ENCODE measurements at regions not wholly inside any gene's neighbourhood (a gene's known extent, or its start where the extent isn't known, plus 50 kb on each side); places are given as distances from the start of the nearest gene placed in this dataset.

DNA sequence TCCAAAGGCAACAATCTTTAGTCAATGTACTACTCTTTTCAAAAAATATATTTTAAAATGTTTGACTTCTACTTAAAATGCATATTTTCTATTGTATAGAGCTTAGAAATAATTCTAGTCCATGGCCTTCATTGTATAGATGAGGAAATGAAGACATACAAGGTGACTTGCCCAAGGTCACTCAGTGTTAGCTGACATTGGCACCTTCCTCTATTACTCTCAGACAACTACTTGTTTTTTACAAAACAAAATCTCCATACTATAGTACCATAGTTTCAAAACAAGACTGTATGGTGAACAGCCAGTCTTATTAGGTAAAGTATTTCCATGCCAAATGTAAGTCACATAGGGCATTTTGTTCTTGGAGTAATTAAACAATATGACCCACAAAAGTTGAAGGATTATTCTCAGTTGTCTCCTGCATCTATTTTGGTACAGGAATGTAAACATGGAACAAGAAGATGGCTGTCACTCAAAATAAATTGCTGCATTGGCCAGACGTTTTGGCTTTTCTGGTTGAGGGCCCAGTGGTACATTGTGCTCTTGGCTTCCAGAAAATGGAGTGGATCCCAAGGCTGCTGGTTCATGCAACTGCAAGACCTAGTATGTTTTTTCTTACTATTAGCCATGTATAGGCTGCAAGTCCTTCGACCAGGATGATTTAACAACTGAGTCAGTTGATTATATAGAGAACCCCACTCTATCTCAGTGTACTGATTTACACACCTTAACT lies 54.3 kb upstream of the NOX3 start:
- H3K27ac ChIP-seq: no peak overlapping the region
- TF ChIP-seq POLR2AphosphoS5 (IDR thresholded peaks at IDR 0.05): no peak
- TF ChIP-seq, protein P1, sequence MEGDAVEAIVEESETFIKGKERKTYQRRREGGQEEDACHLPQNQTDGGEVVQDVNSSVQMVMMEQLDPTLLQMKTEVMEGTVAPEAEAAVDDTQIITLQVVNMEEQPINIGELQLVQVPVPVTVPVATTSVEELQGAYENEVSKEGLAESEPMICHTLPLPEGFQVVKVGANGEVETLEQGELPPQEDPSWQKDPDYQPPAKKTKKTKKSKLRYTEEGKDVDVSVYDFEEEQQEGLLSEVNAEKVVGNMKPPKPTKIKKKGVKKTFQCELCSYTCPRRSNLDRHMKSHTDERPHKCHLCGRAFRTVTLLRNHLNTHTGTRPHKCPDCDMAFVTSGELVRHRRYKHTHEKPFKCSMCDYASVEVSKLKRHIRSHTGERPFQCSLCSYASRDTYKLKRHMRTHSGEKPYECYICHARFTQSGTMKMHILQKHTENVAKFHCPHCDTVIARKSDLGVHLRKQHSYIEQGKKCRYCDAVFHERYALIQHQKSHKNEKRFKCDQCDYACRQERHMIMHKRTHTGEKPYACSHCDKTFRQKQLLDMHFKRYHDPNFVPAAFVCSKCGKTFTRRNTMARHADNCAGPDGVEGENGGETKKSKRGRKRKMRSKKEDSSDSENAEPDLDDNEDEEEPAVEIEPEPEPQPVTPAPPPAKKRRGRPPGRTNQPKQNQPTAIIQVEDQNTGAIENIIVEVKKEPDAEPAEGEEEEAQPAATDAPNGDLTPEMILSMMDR (IDR thresholded peaks at IDR 0.05): no peak
- no peak for TF ChIP-seq POLR2A (IDR thresholded peaks at IDR 0.05)
- no peak for TF ChIP-seq EP300 (IDR thresholded peaks at IDR 0.05)
- H3K4me1 ChIP-seq: no peaks in the 10 kb centered on the region
- DNase-seq (no peak), ATAC-seq (ENCODE audit: low FRiP score in 2 of 2) (no peak)
- 61 to 64% methylated on average over 2 of the region's 2 CpGs for WGBS, 2 donors
- no peaks in the 10 kb centered on the region for H3K27me3 ChIP-seq
- no peak overlapping the region for H3K4me3 ChIP-seq
- no peaks in the 10 kb centered on the region for H3K9me3 ChIP-seq
- H3K36me3 ChIP-seq: no peaks in the 10 kb centered on the region

GRCh38 chr6:155505608-155505989 lies 50.0 kb upstream of the NOX3 start:
- H3K36me3 ChIP-seq: no peaks in the 10 kb centered on the region
- 46 to 54% methylated on average over 2 of the region's 2 CpGs for WGBS, 2 donors

More at GRCh38 chr6:155505608-155505989, 50.0 kb upstream of the NOX3 start:
- TF ChIP-seq POLR2AphosphoS5 (IDR thresholded peaks at IDR 0.05): no peak
- no peak for TF ChIP-seq POLR2A (IDR thresholded peaks at IDR 0.05)
- no peak for TF ChIP-seq EP300 (IDR thresholded peaks at IDR 0.05)
- TF ChIP-seq, protein P1 (IDR thresholded peaks at IDR 0.05): no peak
- DNase-seq (no peak), ATAC-seq (ENCODE audit: low FRiP score in 2 of 2) (no peak)
- Histone ChIP-seq H3K9me3 (no peaks in the 10 kb centered on the region), H3K27me3 (no peaks in the 10 kb centered on the region), H3K4me1 (no peaks in the 10 kb centered on the region), H3K27ac (peak overlapping the region in 2 of 4 donors; percentile 6 to 11), H3K4me3 (no peak overlapping the region)

Small RNAs in the stretch of these regions (small RNA-seq; reads per million reads assigned to genes)
- gene MIR1202 (0 reads per million in 4 donors), gene RNU7-152P (0 reads per million in 4 donors), gene SNORD28B (0 reads per million in 4 donors)

Measured in upper lobe of left lung (tissue), 6 donors.